Endodermal cell (in vitro differentiated cells): ENCODE measurements at regions not wholly inside any gene's neighbourhood (a gene's known extent, or its start where the extent isn't known, plus 50 kb on each side); places are given as distances from the start of the nearest gene placed in this dataset.

ENCODE experiments used
- DNase-seq: peaks from one replicate; pipeline ENCODE4 v3.0.0-alpha.2; 2017
- H3K27ac ChIP-seq: 2 replicates; pipeline ENCODE4 v1.5.1; 2013; ENCODE audit warnings: mild to moderate bottlenecking, low read depth, low read length, moderate library complexity
- H3K27me3 ChIP-seq: 2 replicates; pipeline ENCODE4 v1.6.1; 2013; ENCODE audit warnings: mild to moderate bottlenecking, low read length, moderate library complexity; ENCODE audit not compliant: insufficient read depth, control insufficient read depth, poor library complexity, severe bottlenecking
- H3K36me3 ChIP-seq: 2 replicates; pipeline ENCODE4 v1.7.0; 2013; ENCODE audit warnings: mild to moderate bottlenecking, low read length, moderate library complexity; ENCODE audit not compliant: control insufficient read depth, insufficient read depth
- H3K4me1 ChIP-seq: one replicate; pipeline ENCODE4 v1.7.0; 2013; ENCODE audit warnings: low read length; ENCODE audit not compliant: control insufficient read depth, insufficient read depth
- H3K4me3 ChIP-seq: 2 replicates; pipeline ENCODE4 v1.5.1; 2013; ENCODE audit warnings: mild to moderate bottlenecking, low read length, moderate library complexity
- H3K9ac ChIP-seq: 2 replicates; pipeline ENCODE4 v1.6.1; 2013; ENCODE audit warnings: mild to moderate bottlenecking, low read length, moderate library complexity; ENCODE audit not compliant: poor library complexity, severe bottlenecking; ENCODE audit errors: extremely low read depth
- H3K9me3 ChIP-seq: 2 replicates; pipeline ENCODE4 v1.6.1; 2013; ENCODE audit warnings: mild to moderate bottlenecking, low read length, moderate library complexity; ENCODE audit not compliant: control insufficient read depth
- H3K27ac Mint-ChIP-seq: 2 replicates; pipeline ENCODE4 v1.8.0; 2020; ENCODE audit warnings: mixed read lengths
- H3K27me3 Mint-ChIP-seq: 2 replicates; pipeline ENCODE4 v1.8.0; 2021; ENCODE audit warnings: mild to moderate bottlenecking, mixed read lengths; ENCODE audit not compliant: insufficient read depth
- H3K36me3 Mint-ChIP-seq: 2 replicates; pipeline ENCODE4 v1.8.0; 2020; ENCODE audit warnings: low read depth, mixed read lengths
- H3K4me1 Mint-ChIP-seq: 2 replicates; pipeline ENCODE4 v1.8.0; 2020; ENCODE audit warnings: mixed read lengths
- H3K4me3 Mint-ChIP-seq: 2 replicates; pipeline ENCODE4 v1.8.0; 2020; ENCODE audit warnings: mild to moderate bottlenecking, moderate library complexity, mixed read lengths
- H3K9me3 Mint-ChIP-seq: 2 replicates; pipeline ENCODE4 v1.8.0; 2020; ENCODE audit warnings: mild to moderate bottlenecking, mixed read lengths
- CTCF ChIP-seq: fragments of 200-600 bp; sonication (generic); conservative IDR thresholded peaks from 2 replicates; pipeline ENCODE4 v1.5.0; 2021; ENCODE audit warnings: antibody characterized with exemption, mild to moderate bottlenecking
- WGBS, 2 experiments: methylation state at CpG; one replicate each; pipeline versions ENCODE4 v1.1.5 to v1.1.7; 2013; ENCODE audit warnings: missing lambda C conversion rate in 2 of 2, mixed read lengths in 1 of 2; ENCODE audit not compliant: insufficient coverage in 1 of 2, insufficient read length in 1 of 2; 5-methylcytosine and 5-hydroxymethylcytosine counted together

GRCh38 chr11:104692751-104693150 lies 205.5 kb downstream of the CASP12 start:
- peaks cover 4% of the 10 kb centered on the region for H3K9me3 Mint-ChIP-seq
- H3K4me3 Mint-ChIP-seq, result no peak overlapping the region
- Histone ChIP-seq H3K27ac (no peak overlapping the region), H3K4me1 (no peaks in the 10 kb centered on the region), H3K27me3 (no peaks in the 10 kb centered on the region), H3K9ac (no peak overlapping the region), H3K4me3 (no peak overlapping the region), H3K36me3 (no peaks in the 10 kb centered on the region), H3K9me3 (no peaks in the 10 kb centered on the region)
- no peaks in the 10 kb centered on the region for H3K36me3 Mint-ChIP-seq
- H3K4me1 Mint-ChIP-seq, result peaks cover 2% of the 10 kb centered on the region
- 100% methylated on average over 1 of the region's 1 CpG for whole genome bisulfite sequencing, 2 experiments
- no peaks in the 10 kb centered on the region for H3K27me3 Mint-ChIP-seq
- H3K27ac Mint-ChIP-seq, result no peak overlapping the region
- DNase-seq, result no peak
- TF ChIP-seq CTCF, result no peak

GRCh38 chr11:104691129-104691528 lies 207.1 kb downstream of the CASP12 start:
- no peak for TF ChIP-seq CTCF
- no peak overlapping the region for H3K4me3 Mint-ChIP-seq
- H3K27me3 Mint-ChIP-seq, result no peaks in the 10 kb centered on the region
- peaks cover 4% of the 10 kb centered on the region for H3K4me1 Mint-ChIP-seq
- no peaks in the 10 kb centered on the region for H3K4me1 ChIP-seq
- no peak for DNase-seq
- no peak overlapping the region for H3K9ac ChIP-seq
- H3K36me3 Mint-ChIP-seq, result no peaks in the 10 kb centered on the region
- no peak overlapping the region for H3K4me3 ChIP-seq
- peaks cover 4% of the 10 kb centered on the region for H3K9me3 Mint-ChIP-seq
- no peak overlapping the region for H3K27ac Mint-ChIP-seq
- no peaks in the 10 kb centered on the region for H3K36me3 ChIP-seq
- WGBS, 2 experiments, result 79 to 89% methylated on average over 2 of the region's 2 CpGs
- no peaks in the 10 kb centered on the region for H3K9me3 ChIP-seq
- no peaks in the 10 kb centered on the region for H3K27me3 ChIP-seq
- H3K27ac ChIP-seq, result no peak overlapping the region

GRCh38 chr11:104690241-104690640 lies 208.0 kb downstream of the CASP12 start:
- H3K36me3 ChIP-seq, result no peaks in the 10 kb centered on the region
- 80 to 87% methylated on average over 1 to 2 of the region's 2 CpGs for WGBS, 2 experiments
- no peak overlapping the region for H3K27ac ChIP-seq
- Mint-ChIP-seq H3K4me3 (no peak overlapping the region), H3K4me1 (peaks cover 4% of the 10 kb centered on the region), H3K27me3 (no peaks in the 10 kb centered on the region), H3K9me3 (peaks cover 7% of the 10 kb centered on the region), H3K27ac (no peak overlapping the region), H3K36me3 (no peaks in the 10 kb centered on the region)
- H3K4me3 ChIP-seq, result no peak overlapping the region
- TF ChIP-seq CTCF, result no peak
- no peaks in the 10 kb centered on the region for H3K4me1 ChIP-seq
- no peak for DNase-seq
- H3K9ac ChIP-seq, result no peak overlapping the region
- H3K9me3 ChIP-seq, result no peaks in the 10 kb centered on the region
- no peaks in the 10 kb centered on the region for H3K27me3 ChIP-seq
